GM12875 (cell line): ENCODE measurements at regions not wholly inside any gene's neighbourhood (a gene's known extent, or its start where the extent isn't known, plus 50 kb on each side); places are given as distances from the start of the nearest gene placed in this dataset.

Experiments
- H3K4me3 ChIP-seq: one replicate; pipeline ENCODE4 v1.5.1; 2011; ENCODE audit warnings: low read depth, low read length, control low read depth
- TF ChIP-seq, protein P1 (sequence below): IDR thresholded peaks from 2 replicates; pipeline ENCODE4 v1.5.1; 2011; ENCODE audit warnings: low read depth, mild to moderate bottlenecking, control low read depth, inconsistent platforms, low read length, moderate library complexity, borderline replicate concordance; ENCODE audit not compliant: insufficient read depth

DNA sequence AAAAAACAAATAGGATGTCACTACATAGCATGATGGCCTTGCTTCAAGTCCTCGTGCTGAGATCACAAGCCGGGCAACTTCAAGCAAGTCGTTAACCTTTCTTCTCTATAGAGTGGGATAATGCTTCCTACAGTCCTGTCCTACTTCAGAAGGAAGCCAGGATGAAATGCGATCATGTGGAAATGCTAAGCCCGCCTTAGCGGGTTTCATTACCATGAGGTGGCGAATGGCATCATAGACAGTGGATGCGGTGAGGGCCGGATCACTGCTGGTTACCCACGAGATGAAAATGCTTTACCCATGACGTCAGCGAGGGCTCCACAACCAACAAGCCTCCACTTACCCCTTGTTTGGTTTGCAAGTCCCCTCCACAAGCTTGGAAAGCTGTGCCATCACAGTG is 206.4 kb downstream of the TBXT start:
- TF ChIP-seq, protein P1, sequence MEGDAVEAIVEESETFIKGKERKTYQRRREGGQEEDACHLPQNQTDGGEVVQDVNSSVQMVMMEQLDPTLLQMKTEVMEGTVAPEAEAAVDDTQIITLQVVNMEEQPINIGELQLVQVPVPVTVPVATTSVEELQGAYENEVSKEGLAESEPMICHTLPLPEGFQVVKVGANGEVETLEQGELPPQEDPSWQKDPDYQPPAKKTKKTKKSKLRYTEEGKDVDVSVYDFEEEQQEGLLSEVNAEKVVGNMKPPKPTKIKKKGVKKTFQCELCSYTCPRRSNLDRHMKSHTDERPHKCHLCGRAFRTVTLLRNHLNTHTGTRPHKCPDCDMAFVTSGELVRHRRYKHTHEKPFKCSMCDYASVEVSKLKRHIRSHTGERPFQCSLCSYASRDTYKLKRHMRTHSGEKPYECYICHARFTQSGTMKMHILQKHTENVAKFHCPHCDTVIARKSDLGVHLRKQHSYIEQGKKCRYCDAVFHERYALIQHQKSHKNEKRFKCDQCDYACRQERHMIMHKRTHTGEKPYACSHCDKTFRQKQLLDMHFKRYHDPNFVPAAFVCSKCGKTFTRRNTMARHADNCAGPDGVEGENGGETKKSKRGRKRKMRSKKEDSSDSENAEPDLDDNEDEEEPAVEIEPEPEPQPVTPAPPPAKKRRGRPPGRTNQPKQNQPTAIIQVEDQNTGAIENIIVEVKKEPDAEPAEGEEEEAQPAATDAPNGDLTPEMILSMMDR: no peak
- H3K4me3 ChIP-seq: no peak overlapping the region

DNA sequence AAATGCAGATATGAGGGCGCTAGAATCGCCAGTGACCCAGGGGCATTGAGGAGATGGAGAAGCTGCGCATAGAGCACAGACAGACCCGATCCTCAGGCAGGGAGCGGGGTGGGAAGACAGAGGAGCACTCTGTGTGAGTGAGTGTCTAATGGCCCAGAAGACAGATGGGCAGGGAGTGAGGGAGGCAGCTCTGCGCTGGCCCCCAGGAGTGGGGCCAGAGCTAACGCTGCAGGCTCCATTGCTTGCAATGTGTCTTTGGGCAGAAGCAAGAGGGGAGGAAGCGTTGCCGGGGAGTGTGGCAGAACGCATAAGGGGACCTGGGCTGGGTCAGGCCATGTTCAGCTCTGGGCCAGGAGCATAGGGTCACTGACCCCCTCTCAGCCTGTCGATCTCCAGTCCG is 207.0 kb downstream of the TBXT start:
- TF ChIP-seq, protein P1: no peak
- H3K4me3 ChIP-seq: no peak overlapping the region

DNA sequence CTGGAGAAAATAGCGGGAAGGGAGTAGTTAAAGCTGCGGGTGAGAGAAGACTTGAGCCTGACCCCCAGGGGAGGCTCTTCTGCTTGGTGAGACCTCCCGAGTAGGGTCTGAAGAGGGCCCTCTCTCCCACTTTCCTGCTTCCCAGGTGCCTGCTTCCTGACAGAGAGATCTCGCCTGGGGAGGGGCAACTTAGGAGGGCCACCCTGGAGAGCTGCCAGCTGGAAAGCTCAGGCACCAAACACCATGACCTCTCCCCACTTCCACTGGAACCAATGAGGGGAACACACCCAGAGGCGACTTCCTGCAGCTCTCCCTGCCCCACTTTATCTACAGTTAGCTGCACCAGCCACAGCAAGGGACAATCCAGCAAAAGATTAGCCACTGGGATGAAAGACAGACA is 208.0 kb downstream of the TBXT start:
- TF ChIP-seq, protein P1: no peak
- H3K4me3 ChIP-seq: no peak overlapping the region

DNA sequence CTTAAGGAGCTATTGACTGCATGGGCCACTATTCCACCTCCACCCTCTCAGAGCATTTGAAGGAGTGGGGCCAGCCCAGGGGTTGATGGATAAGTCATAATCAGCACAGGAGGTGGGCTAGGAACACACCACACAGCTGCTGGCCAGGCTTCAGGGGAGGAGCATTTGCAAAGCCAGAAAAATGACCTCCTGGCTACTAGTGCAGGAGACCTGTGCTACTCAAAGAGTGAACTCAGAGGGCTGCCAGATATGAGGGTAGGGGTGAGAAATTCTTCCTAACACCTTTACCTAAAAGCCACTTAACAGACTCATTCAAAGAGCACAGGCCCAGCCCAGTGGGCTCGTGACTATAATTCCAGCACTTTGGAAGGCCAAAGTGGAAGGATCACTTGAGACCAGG is 210.8 kb downstream of the TBXT start:
- TF ChIP-seq, protein P1: no peak
- no peak overlapping the region for H3K4me3 ChIP-seq

DNA sequence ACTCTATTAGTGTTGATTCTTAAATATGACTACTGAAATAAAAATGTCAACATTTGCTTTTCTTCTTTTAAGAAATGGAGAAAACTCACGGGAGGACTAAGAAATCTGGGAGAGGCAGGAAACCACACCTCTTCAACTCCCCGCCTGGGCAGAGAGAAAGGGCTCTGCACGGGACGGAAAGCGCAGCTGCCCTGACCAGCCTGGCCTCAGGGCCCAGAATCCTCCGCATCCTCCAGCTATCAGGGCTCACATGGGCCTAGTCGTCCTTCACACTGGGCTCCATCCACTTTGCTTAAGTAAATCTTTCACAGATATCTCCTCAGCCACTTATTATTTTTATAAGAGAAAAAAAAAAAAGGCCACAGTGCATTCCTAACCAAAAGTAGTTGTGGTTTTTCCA is 215.1 kb downstream of the TBXT start:
- H3K4me3 ChIP-seq: no peak overlapping the region
- TF ChIP-seq, protein P1: no peak

DNA sequence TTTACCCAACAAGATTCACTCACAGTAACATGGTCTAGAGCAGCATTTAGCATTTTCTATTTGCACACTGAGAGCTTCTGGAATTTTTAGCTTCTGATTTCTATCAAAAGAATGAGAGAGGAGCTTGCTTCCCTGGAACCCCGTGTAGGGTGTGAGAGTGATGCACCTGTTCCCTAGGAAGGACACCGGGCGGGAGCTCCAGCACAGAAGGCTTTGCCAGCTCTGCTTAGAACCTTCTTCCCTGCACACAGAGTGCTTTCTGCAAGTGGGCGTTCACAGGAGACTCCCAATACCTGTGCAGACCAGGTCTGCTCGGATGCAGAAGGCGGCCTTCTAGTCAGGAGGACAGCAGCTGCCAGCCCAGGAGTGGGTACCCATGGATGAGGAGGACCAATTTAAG is 217.3 kb downstream of the TBXT start:
- TF ChIP-seq, protein P1: no peak
- H3K4me3 ChIP-seq: no peak overlapping the region

DNA sequence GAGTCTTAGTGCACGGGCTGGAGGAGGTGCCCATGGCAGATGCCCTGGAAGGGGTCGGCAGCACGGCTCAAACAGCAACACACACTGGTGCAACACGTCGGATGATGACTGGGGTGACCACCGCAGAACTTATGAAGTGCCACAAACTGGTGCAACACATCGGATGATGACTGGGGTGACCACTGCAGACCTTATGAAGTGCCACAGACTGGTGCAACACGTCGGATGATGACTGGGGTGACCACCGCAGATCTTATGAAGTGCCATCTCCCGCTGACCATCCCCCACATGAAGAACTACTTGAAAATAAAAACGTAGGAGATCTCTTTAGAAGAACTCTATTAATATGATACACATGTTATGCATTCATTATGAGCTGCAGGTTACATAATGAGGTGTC is 218.3 kb downstream of the TBXT start:
- TF ChIP-seq, protein P1: no peak
- H3K4me3 ChIP-seq: no peak overlapping the region
